GM19328 (cell line): ENCODE measurements at regions not wholly inside any gene's neighbourhood (a gene's known extent, or its start where the extent isn't known, plus 50 kb on each side); places are given as distances from the start of the nearest gene placed in this dataset.

Experiments
- ATAC-seq: cut with Tn5 transposase; IDR thresholded peaks from one replicate; pipeline ENCODE4 v1.9.1; 2021; ENCODE audit warnings: mild to moderate bottlenecking, moderate library complexity; ENCODE audit not compliant: unreplicated experiment

DNA sequence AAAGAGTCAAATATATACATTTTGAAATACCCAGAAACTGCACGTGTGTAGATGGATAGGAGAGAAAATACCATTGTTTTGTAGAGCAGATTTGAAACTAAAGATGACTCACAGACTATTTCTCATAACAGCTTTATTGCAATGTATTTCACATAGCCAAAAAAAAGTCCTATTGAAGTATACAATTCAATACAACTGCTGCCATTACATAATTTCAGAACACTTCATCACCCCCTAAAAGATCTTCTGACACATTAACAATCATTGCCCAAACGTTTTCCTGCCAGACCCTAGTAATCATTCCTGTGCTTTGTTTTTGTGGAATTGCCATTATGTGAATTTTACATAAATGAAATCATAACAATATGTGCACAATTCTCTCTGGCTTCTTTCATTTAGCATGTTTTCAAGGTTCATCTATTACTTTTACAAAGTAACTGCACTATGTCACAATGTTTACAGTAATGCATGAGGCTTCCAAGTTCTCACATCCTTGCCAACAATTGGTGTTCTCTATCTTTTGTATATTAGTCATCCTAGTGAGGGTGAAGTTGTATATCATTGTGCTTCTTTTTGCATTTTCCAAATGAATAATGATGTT lies 378.6 kb upstream of the CWC22 start:
- ATAC-seq: no peak

DNA sequence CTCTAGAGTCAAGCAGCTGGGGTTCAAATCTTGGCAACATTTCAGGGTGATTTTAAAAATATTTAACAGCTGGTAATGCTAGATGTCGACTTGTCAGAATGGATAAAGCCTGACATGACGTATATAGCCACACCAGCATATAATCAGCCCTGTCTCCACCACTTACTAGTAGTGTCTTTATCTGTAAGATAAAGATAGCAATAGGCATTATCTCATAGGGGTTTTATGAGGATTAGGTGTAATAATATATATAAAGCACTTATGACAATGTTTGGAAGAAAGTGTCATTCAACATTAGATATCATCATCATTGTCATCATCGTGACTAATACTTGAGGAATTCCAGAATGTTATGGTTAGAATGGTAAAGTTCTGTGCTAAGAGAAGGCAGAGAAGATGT lies 369.0 kb upstream of the CWC22 start:
- no peak for ATAC-seq

DNA sequence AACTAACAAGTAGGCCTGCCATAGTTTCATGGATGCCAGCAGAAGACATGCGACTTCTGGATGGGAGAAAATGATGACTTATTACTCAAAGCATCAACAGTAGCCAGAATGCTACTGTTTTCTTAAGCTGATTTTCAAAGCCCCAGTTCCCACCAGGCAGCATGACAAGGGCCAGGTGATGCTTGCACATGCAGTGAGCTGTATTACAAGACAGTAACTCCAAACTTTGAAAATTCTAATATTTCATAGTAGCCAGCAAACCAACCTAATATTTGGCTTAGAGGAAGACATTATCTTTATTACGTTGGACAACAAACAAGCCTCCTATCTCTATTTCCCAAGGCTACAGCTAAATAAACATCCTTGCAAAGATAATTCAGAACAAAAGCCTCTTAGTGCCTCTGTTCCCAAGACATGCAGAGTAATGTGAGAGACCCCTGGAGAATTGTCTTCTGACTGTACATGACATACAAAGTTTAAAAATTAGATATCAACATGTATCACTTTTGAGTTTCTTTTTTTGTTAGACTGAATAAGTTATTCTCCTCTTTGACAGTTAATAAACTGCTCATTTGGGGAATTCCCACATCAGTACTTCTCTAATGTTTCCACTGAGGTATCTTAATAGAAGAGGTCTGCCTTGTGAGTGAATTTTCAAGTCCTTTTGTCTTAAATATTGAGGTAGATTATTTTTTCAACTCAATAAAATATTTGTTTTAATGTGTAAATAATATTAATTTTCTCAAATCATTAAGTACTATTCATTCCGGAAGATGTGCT lies 367.6 kb upstream of the CWC22 start:
- ATAC-seq: no peak

DNA sequence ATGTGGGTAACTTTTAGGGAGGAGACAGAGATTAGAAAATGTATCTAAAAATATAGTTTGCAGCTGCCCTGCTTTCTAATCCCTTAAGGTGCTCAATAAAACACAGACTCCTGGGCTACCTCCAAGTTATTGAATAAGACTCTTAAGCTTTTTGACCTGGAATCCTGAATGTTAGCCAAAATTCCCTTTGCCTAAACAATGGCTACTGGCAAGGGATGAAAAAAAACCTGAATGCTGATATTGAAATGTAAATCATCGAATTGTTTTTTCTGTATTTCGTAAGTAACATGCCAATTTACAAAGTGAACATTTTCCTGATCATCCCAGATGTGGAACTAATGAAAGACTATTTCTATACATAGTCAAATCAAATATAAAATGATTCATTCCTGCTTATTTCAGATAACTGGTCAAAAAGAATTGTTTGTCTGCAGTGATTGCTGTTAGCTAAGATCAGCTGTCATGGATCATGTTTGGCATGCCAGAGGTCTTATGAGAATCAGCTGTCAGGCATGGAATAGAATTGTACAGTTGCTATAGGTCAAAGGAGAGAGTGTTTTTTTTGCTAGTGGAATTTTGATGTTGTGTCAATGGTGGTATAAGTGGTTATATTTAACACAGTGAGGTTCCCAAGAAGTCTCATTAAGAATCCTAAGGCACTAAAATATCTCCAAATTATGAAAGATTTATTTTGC lies 363.6 kb upstream of the CWC22 start:
- ATAC-seq: no peak

DNA sequence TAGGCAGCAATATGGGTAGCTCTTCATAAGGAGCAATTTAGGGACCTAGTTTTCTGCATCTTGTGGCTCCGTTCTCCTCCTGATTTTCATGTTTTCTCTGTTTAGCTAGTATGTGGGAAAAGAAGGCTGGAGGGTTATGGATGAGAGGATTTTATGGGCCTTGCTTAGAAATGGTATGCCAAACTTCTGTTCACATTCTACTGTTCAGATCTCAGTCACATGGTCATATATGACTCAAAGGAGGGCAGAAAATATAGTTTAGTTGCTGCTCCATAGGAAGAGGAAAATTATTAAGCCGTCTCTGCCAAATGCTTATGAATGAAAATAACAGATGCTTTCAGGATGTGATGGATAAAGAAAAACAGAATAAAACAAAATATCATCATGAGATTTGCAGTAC lies 361.8 kb upstream of the CWC22 start:
- no peak for ATAC-seq

DNA sequence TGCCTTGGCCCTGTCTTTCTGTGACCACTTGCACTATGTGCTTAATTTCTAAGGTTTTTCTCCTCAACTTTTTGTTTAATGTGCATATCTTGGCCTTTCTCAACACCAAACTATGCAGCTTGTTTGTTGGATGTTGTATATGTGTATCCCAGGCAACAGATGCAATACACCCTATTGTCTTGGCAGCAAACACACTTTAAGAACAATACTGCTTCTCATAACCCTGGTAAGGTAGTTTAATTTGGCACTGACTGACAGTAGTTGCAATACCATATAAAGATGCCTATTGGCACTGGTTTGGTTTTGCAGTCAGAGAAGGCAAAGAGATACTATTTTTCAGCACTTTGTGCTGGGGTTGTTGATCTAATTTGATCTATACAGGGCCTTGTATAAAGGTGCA lies 360.7 kb upstream of the CWC22 start:
- no peak for ATAC-seq

DNA sequence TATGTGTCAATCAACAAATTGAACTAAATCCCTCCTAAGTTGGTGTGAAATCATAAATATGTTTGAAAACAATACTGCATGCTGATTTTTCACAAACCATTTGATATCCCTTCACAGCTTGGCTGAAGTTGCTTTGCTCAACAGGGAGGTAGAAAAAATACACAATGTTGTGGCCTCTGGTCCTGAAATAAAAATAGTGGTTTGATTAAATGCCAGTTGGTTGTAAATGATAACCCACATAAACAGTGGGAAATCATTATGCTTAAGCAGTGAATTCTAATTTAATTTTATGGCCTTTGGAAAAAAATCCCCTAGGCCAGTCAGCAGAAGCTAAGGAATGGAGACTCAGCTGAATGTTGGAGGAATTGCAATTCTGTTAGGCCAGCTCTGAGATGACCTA lies 359.4 kb upstream of the CWC22 start:
- ATAC-seq: no peak

DNA sequence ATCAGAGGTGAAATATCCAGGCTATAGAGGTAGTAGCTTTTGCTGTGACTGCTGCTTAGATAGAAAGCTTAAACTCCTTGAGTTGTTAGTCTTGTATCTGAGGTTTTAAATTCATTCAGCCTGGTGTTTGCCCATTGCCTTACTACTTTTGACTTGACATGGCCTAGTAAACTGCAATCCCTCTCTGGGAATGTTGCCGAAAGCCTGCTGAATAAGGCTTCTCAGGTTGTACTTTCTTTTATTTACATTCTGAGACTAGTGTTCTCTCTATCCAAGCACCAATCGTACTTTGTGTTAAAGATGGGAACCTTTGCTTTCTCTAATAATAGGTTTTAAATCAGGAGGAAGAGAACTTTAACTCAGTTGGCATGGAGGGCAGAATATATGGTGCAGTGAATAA lies 357.6 kb upstream of the CWC22 start:
- ATAC-seq: no peak

DNA sequence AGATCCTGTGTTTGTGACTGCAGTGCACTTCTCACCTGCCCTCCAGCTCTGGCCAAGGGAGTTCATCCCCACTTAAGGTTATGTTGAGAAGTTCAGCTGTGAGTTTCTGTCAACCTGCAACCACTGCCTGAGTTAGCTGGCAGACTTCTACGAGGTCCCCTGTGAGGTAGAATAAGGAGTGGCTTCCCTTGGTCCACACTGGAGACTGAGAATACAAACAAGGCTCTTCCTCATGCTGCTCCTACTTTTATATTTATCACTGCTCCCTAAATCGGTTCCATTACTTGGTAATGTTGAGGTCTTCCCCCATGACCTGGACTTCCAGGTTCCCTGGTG lies 353.2 kb upstream of the CWC22 start:
- ATAC-seq: peak; percentile 40

DNA sequence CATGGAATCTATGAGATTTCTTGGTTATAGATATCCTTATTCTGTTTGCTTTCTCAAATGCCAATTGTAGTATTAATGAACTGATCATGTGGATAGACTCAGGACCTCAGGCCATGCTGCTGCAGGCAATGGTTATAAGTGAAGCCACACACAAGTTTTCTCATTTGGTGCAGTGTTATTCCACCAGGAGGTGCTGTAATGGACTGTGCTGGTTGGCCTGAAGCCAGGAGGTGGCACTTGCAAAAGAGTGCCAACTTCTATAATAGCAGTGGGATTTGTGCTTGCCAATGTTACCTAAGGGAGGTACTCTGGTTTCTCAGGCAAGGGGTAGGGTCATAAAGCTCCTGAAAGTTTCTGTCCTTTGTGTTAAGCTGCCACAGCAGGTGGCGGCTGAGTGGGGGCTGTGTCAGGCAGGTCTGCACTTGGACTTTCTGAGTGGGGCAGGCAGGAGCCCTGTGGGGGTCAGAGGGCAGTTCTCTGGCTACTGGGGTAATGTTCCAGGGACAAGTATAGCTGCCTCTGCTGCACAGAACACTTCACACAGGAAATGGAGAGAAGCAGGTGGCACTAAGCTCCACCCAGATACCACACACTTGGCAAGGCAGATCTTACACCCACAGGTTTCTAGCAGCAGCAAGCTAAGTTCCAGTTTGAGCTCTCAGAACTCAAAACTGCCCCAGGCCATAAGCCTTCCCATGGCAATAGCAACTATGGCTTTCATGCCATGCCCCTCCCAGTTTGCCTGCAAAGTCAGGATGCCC lies 352.6 kb upstream of the CWC22 start:
- peak; percentile 83 for ATAC-seq

DNA sequence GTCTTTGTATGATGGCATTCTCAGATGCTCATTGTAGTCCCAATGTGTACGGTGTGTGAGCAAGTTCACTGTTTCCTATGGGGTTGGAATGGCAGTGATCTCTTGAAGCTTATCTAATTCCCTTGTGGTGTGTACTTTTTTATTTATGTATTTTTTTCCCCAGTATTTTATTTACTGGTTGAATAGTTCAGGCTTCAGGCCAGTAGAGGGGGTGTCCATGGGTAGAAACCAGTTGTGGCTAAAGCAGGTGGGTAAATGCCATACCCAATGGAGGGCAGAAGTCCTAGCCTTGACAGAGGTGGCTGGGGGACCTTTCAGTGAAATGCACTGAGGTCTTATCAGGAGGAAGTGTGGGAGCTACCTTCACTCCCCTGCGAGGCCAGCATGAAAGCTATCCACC lies 351.4 kb upstream of the CWC22 start:
- no peak for ATAC-seq

DNA sequence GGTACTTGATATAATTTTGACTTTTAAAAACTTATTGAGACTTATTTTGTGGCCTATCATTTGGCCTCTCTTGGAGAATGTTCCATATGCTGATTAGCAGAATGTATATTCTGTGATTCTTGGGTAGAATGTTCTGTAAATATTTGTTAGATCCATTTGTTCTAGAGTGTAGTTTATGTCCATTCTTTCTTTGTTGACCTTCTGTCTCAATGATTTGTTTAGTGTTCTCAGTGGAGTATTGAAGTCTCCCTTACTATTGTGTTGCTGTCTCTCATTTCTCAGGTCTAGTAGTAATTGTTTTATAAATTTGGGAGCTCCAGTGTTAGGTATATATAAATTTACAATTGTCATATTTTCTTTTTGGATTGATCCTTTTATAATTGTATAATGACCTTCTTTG lies 349.6 kb upstream of the CWC22 start:
- ATAC-seq: no peak

DNA sequence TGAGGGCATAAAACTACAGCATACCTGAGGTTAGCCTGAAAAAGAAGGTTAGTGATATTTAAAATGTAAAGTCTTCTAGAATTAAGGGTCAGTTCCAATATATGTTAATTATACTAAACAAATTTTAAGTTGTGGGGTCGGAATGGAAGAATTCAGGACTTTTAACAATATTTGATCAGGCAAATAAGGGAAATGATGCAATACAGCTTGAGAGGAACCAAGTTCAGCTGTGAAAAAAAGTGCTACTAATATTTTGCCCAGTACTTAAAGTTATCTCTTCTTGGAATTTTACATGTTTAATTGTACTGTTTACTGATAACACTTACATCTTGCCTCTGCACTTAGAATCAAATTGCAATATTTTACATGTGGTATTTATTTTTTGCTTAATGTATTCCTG lies 345.5 kb upstream of the CWC22 start:
- no peak for ATAC-seq

DNA sequence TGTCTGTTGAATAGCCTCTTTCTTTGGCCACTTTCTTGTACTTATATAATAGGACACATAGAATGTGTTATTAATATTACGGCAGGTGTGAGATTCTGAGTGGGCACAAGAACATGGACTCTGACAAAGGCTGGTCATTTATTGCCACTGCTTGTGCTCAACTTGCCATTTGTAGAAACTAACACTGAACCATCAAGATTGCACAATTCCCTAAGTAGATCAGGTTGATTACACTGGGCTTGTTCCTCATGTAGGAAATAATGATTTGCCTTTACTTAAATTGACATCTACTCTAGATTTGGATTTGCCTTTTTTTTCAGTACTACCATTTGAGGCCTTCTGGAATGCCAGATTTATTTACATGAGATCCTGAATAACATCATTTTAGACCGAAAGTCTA lies 342.7 kb upstream of the CWC22 start:
- ATAC-seq: no peak

DNA sequence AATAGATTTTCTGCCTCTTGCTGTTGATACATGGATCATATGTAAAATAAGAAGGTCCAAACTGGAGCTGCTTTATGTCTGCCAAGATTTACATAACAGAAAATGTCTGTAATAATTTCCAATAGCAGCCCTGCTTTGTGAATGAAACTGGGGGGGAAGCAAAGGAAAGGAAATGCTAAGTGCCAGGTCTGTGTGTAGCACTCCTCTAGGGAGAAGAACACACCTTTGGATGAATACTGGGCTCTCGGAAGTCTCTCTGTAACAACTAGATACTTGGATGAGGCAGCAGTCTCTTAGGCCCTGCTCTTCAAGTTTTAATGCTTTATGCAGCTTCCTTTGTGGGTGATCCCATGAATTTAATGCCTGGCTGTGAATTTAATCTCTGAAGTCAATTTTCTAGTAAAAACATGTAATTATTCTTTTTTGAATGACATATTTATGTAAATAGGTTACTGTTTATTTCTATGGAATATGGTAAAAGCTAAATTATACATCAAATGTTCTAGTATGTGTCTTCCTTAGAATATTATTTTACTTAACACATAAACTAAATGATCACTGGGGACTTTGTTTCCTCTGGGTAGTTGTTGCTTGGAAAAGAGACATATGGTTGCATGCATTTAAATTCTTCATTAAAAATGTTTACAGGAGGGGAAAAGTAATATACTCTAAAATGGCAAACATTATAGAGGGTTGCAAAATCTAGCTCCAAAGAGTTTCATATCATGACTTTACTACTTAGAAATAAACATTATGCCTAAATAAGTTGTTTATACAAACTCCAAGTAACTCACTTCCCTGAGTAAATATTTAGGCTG lies 336.6 kb upstream of the CWC22 start:
- ATAC-seq: no peak

DNA sequence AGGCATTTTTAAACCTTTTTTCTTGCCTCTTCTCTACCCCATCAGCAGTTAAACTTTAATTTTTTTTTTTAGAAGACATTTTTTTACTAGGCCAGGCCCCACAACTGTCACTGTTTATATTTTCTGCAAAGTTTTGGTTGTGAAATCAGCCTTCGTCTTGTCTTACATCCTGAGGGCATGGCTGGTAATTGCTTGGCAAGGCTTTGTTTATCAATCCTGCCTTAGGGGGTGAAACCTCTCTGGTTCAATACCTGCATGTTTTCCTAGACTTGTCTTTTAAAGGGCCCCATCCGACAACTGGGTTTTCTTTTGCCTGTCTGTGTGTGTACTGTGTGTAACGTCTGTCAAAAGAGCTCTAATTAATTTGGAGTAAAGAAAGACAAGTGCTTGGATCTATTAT lies 330.0 kb upstream of the CWC22 start:
- ATAC-seq: no peak

DNA sequence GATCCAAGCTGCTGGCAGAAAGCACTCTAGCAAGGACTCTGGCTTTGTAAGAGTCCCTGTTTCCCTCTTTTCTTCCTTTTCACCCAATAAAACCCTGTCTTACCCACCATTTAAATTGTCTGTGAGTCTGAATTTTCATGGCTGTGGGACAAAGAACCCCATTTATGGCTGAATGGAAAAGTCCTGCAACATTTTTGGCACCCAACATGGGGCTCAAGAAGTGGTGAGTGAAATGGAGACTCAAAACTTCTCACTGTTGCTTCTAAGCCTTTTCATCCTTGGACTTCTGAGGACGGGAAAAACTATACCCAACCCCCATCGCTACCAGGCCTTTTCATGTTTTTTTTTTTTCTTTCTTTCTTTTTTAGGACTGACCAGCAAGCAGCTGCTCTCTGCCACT lies 329.5 kb upstream of the CWC22 start:
- no peak for ATAC-seq

DNA sequence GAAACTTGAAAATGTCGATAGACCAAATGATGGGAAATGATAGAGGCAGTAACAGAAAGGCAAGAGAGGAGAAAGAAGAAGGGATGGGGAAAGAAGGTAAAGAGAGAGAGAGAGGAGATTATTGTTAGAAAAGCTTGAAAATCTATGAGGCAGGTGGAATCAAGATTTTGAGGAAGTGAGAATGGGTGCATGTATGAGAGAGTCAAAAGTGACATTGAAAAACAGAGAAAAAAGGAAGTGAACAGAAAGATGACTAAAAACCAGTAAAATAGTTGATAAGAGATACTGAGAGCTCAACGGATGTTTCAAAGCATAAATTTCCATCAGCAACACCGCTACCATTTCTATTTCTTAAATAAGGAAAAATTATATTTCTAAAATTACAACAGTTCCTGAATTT lies 327.4 kb upstream of the CWC22 start:
- ATAC-seq: peak; percentile 100

DNA sequence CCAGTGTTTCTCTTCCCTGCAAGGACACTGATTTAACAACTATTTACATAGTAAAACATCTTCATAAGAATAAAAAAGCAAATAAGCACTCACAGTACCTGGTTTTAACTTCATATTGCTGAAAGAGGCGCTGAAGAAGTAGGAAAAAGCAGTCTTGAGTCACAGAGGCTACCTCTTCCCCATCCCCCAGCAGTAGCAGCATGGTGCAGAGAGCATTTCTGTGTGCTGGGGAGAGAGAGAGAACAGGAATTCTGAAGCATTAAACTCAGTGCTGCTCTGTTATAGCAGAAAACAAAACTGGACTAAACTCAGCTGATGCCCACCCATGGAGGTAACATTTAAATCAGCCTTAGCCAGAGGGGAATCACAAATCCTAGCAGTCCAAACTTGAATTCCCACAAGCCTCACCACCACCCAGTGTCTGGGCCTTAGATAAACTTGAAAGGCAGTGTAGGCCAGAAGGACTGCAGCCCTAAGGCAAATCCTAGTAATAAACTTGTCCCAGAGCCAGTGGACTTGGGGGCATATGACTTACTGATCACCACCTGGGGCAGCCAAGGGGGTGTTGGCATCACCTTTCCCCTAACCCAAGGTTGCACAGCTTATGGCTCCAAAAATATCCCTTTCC lies 321.8 kb upstream of the CWC22 start:
- ATAC-seq: no peak

DNA sequence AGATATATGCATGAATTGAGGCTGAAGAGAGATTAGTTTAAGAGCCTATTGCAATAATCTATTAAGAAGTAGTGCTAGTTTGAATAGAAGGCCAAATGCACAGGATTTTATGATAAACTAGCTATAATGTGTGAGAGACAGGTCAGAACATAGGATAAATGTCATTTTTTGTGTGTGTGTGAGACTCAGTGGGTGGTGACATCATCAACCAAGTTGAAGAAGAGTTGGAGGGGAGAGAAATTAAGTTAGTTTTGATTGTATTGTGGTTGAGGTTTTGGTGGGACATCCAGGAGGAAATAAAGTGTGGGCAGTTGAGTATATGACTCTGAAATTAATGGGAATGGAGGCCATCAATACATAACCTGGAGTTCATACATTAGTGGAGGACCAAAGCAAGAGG lies 320.1 kb upstream of the CWC22 start:
- ATAC-seq: no peak
